ENCODE measurements at regions not wholly inside any gene's neighbourhood (a gene's known extent, or its start where the extent isn't known, plus 50 kb on each side); places are given as distances from the start of the nearest gene placed in this dataset.

GRCh38 chr1:72483846-72484357 is 201.6 kb upstream of the NEGR1 start:
- Histone ChIP-seq H3K36me3 (ENCODE audit: control insufficient read depth in 3 of 3, insufficient read depth in 3 of 3, low read length in 3 of 3) (no peaks in the 10 kb centered on the region), H3K9me3 (ENCODE audit: control insufficient read depth in 3 of 3, low read length in 3 of 3) (no peaks in the 10 kb centered on the region), H3K9ac (ENCODE audit: low read depth in 1 of 3, low read length in 3 of 3) (no peak overlapping the region), H3K27ac (ENCODE audit: low read depth, low read length) (no peak overlapping the region), H3K4me3 (ENCODE audit: low read length in 3 of 3) (no peak overlapping the region), H3K27me3 (ENCODE audit: control insufficient read depth in 3 of 3, insufficient read depth in 3 of 3, low read length in 3 of 3) (no peaks in the 10 kb centered on the region), H3K4me1 (ENCODE audit: control insufficient read depth in 3 of 3, insufficient read depth in 3 of 3, low read length in 3 of 3) (no peaks in the 10 kb centered on the region)

- Histone ChIP-seq H3K36me3 (ENCODE audit: control insufficient read depth in 3 of 3, insufficient read depth in 3 of 3, low read length in 3 of 3) (no peaks in the 10 kb centered on the region), H3K9me3 (ENCODE audit: control insufficient read depth in 3 of 3, low read length in 3 of 3) (no peaks in the 10 kb centered on the region), H3K27ac (ENCODE audit: low read depth, low read length) (no peak overlapping the region), H3K27me3 (ENCODE audit: control insufficient read depth in 3 of 3, insufficient read depth in 3 of 3, low read length in 3 of 3) (no peaks in the 10 kb centered on the region), H3K4me3 (ENCODE audit: low read length in 3 of 3) (no peak overlapping the region), H3K9ac (ENCODE audit: low read depth in 1 of 3, low read length in 3 of 3) (no peak overlapping the region), H3K4me1 (ENCODE audit: control insufficient read depth in 3 of 3, insufficient read depth in 3 of 3, low read length in 3 of 3) (no peaks in the 10 kb centered on the region)
These were observed 200.5 kb upstream of the NEGR1 start for GRCh38 chr1:72482736-72483413.

GRCh38 chr1:72481420-72481970 is 199.2 kb upstream of the NEGR1 start:
- no peak overlapping the region for H3K27ac ChIP-seq (ENCODE audit: low read depth, low read length)
- H3K4me3 ChIP-seq (ENCODE audit: low read length in 3 of 3) = no peak overlapping the region
- no peaks in the 10 kb centered on the region for H3K36me3 ChIP-seq (ENCODE audit: control insufficient read depth in 3 of 3, insufficient read depth in 3 of 3, low read length in 3 of 3)
- H3K9ac ChIP-seq (ENCODE audit: low read depth in 1 of 3, low read length in 3 of 3) = no peak overlapping the region
- H3K27me3 ChIP-seq (ENCODE audit: control insufficient read depth in 3 of 3, insufficient read depth in 3 of 3, low read length in 3 of 3) = no peaks in the 10 kb centered on the region
- no peaks in the 10 kb centered on the region for H3K4me1 ChIP-seq (ENCODE audit: control insufficient read depth in 3 of 3, insufficient read depth in 3 of 3, low read length in 3 of 3)
- H3K9me3 ChIP-seq (ENCODE audit: control insufficient read depth in 3 of 3, low read length in 3 of 3) = no peaks in the 10 kb centered on the region

GRCh38 chr1:72466376-72466775 is 184.0 kb upstream of the NEGR1 start:
- Histone ChIP-seq H3K27me3 (ENCODE audit: control insufficient read depth in 3 of 3, insufficient read depth in 3 of 3, low read length in 3 of 3) (no peaks in the 10 kb centered on the region), H3K4me3 (ENCODE audit: low read length in 3 of 3) (no peak overlapping the region), H3K9ac (ENCODE audit: low read depth in 1 of 3, low read length in 3 of 3) (no peak overlapping the region), H3K4me1 (ENCODE audit: control insufficient read depth in 3 of 3, insufficient read depth in 3 of 3, low read length in 3 of 3) (no peaks in the 10 kb centered on the region), H3K27ac (ENCODE audit: low read depth, low read length) (no peak overlapping the region), H3K9me3 (ENCODE audit: control insufficient read depth in 3 of 3, low read length in 3 of 3) (no peaks in the 10 kb centered on the region), H3K36me3 (ENCODE audit: control insufficient read depth in 3 of 3, insufficient read depth in 3 of 3, low read length in 3 of 3) (no peaks in the 10 kb centered on the region)

GRCh38 chr1:72462186-72462905 is 180.0 kb upstream of the NEGR1 start:
- H3K27me3 ChIP-seq (ENCODE audit: control insufficient read depth in 3 of 3, insufficient read depth in 3 of 3, low read length in 3 of 3) = no peaks in the 10 kb centered on the region
- no peak overlapping the region for H3K27ac ChIP-seq (ENCODE audit: low read depth, low read length)
- H3K4me1 ChIP-seq (ENCODE audit: control insufficient read depth in 3 of 3, insufficient read depth in 3 of 3, low read length in 3 of 3) = no peaks in the 10 kb centered on the region
- H3K9ac ChIP-seq (ENCODE audit: low read depth in 1 of 3, low read length in 3 of 3) = no peak overlapping the region
- no peaks in the 10 kb centered on the region for H3K36me3 ChIP-seq (ENCODE audit: control insufficient read depth in 3 of 3, insufficient read depth in 3 of 3, low read length in 3 of 3)
- no peaks in the 10 kb centered on the region for H3K9me3 ChIP-seq (ENCODE audit: control insufficient read depth in 3 of 3, low read length in 3 of 3)
- H3K4me3 ChIP-seq (ENCODE audit: low read length in 3 of 3) = no peak overlapping the region

- no peak overlapping the region for H3K4me3 ChIP-seq (ENCODE audit: low read length in 3 of 3)
- H3K27ac ChIP-seq (ENCODE audit: low read depth, low read length) = no peak overlapping the region
- no peaks in the 10 kb centered on the region for H3K36me3 ChIP-seq (ENCODE audit: control insufficient read depth in 3 of 3, insufficient read depth in 3 of 3, low read length in 3 of 3)
- H3K9me3 ChIP-seq (ENCODE audit: control insufficient read depth in 3 of 3, low read length in 3 of 3) = no peaks in the 10 kb centered on the region
- H3K4me1 ChIP-seq (ENCODE audit: control insufficient read depth in 3 of 3, insufficient read depth in 3 of 3, low read length in 3 of 3) = no peaks in the 10 kb centered on the region
- no peaks in the 10 kb centered on the region for H3K27me3 ChIP-seq (ENCODE audit: control insufficient read depth in 3 of 3, insufficient read depth in 3 of 3, low read length in 3 of 3)
- no peak overlapping the region for H3K9ac ChIP-seq (ENCODE audit: low read depth in 1 of 3, low read length in 3 of 3)
These were observed 159.9 kb upstream of the NEGR1 start for GRCh38 chr1:72442262-72442661.

- no peak overlapping the region for H3K27ac ChIP-seq (ENCODE audit: low read depth, low read length)
- no peaks in the 10 kb centered on the region for H3K4me1 ChIP-seq (ENCODE audit: control insufficient read depth in 3 of 3, insufficient read depth in 3 of 3, low read length in 3 of 3)
- no peak overlapping the region for H3K4me3 ChIP-seq (ENCODE audit: low read length in 3 of 3)
- no peaks in the 10 kb centered on the region for H3K9me3 ChIP-seq (ENCODE audit: control insufficient read depth in 3 of 3, low read length in 3 of 3)
- H3K36me3 ChIP-seq (ENCODE audit: control insufficient read depth in 3 of 3, insufficient read depth in 3 of 3, low read length in 3 of 3) = no peaks in the 10 kb centered on the region
- H3K27me3 ChIP-seq (ENCODE audit: control insufficient read depth in 3 of 3, insufficient read depth in 3 of 3, low read length in 3 of 3) = no peaks in the 10 kb centered on the region
- H3K9ac ChIP-seq (ENCODE audit: low read depth in 1 of 3, low read length in 3 of 3) = no peak overlapping the region
These were observed 156.7 kb upstream of the NEGR1 start for GRCh38 chr1:72439036-72439435.

GRCh38 chr1:72438270-72438669 is 155.9 kb upstream of the NEGR1 start:
- no peak overlapping the region for H3K9ac ChIP-seq (ENCODE audit: low read depth in 1 of 3, low read length in 3 of 3)
- no peaks in the 10 kb centered on the region for H3K36me3 ChIP-seq (ENCODE audit: control insufficient read depth in 3 of 3, insufficient read depth in 3 of 3, low read length in 3 of 3)
- no peaks in the 10 kb centered on the region for H3K27me3 ChIP-seq (ENCODE audit: control insufficient read depth in 3 of 3, insufficient read depth in 3 of 3, low read length in 3 of 3)
- H3K9me3 ChIP-seq (ENCODE audit: control insufficient read depth in 3 of 3, low read length in 3 of 3) = no peaks in the 10 kb centered on the region
- no peak overlapping the region for H3K4me3 ChIP-seq (ENCODE audit: low read length in 3 of 3)
- H3K27ac ChIP-seq (ENCODE audit: low read depth, low read length) = no peak overlapping the region
- no peaks in the 10 kb centered on the region for H3K4me1 ChIP-seq (ENCODE audit: control insufficient read depth in 3 of 3, insufficient read depth in 3 of 3, low read length in 3 of 3)

- Histone ChIP-seq H3K9me3 (ENCODE audit: control insufficient read depth in 3 of 3, low read length in 3 of 3) (no peaks in the 10 kb centered on the region), H3K9ac (ENCODE audit: low read depth in 1 of 3, low read length in 3 of 3) (no peak overlapping the region), H3K4me1 (ENCODE audit: control insufficient read depth in 3 of 3, insufficient read depth in 3 of 3, low read length in 3 of 3) (no peaks in the 10 kb centered on the region), H3K27me3 (ENCODE audit: control insufficient read depth in 3 of 3, insufficient read depth in 3 of 3, low read length in 3 of 3) (no peaks in the 10 kb centered on the region), H3K27ac (ENCODE audit: low read depth, low read length) (no peak overlapping the region), H3K36me3 (ENCODE audit: control insufficient read depth in 3 of 3, insufficient read depth in 3 of 3, low read length in 3 of 3) (no peaks in the 10 kb centered on the region), H3K4me3 (ENCODE audit: low read length in 3 of 3) (no peak overlapping the region)
These were observed 152.7 kb upstream of the NEGR1 start for GRCh38 chr1:72435025-72435424.

- H3K27ac ChIP-seq (ENCODE audit: low read depth, low read length) = no peak overlapping the region
- H3K4me1 ChIP-seq (ENCODE audit: control insufficient read depth in 3 of 3, insufficient read depth in 3 of 3, low read length in 3 of 3) = no peaks in the 10 kb centered on the region
- no peak overlapping the region for H3K9ac ChIP-seq (ENCODE audit: low read depth in 1 of 3, low read length in 3 of 3)
- no peaks in the 10 kb centered on the region for H3K36me3 ChIP-seq (ENCODE audit: control insufficient read depth in 3 of 3, insufficient read depth in 3 of 3, low read length in 3 of 3)
- H3K4me3 ChIP-seq (ENCODE audit: low read length in 3 of 3) = no peak overlapping the region
- H3K27me3 ChIP-seq (ENCODE audit: control insufficient read depth in 3 of 3, insufficient read depth in 3 of 3, low read length in 3 of 3) = no peaks in the 10 kb centered on the region
- H3K9me3 ChIP-seq (ENCODE audit: control insufficient read depth in 3 of 3, low read length in 3 of 3) = no peaks in the 10 kb centered on the region
These were observed 151.7 kb upstream of the NEGR1 start for GRCh38 chr1:72434070-72434469.

Measured in skeletal muscle tissue (tissue), 3 donors.